GM18907 (cell line): ENCODE measurements at regions not wholly inside any gene's neighbourhood (a gene's known extent, or its start where the extent isn't known, plus 50 kb on each side); places are given as distances from the start of the nearest gene placed in this dataset.
"Not testable (repeated sequence)": the region's sequence is repeated elsewhere in the genome, so short reads cannot be mapped to it uniquely, and the experiment has no call there.

Experiments used
- ATAC-seq: cut with Tn5 transposase; IDR thresholded peaks from one replicate; pipeline ENCODE4 v1.9.1; 2021; ENCODE audit warnings: mild to moderate bottlenecking, moderate library complexity; ENCODE audit not compliant: unreplicated experiment

DNA sequence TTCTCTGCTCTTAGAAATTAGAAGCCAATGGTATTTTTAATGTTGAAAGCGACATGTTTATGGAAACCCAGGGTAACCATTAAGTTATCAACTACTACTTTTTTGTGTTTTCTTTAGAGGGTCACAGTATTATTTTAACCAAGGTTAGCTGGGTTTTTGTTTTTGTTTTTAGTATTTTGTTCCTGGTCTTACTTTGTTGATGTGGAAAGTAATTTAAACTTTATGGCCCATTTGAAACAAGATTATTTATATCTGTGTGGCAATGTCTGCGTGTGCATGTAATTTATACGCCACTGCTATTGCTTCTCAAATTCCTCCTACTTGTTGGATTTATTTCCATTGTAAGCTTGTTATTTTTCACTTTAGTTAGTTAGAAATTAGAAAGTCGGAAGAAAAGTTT lies 722.1 kb upstream of the NR2F2 start:
- no peak for ATAC-seq

DNA sequence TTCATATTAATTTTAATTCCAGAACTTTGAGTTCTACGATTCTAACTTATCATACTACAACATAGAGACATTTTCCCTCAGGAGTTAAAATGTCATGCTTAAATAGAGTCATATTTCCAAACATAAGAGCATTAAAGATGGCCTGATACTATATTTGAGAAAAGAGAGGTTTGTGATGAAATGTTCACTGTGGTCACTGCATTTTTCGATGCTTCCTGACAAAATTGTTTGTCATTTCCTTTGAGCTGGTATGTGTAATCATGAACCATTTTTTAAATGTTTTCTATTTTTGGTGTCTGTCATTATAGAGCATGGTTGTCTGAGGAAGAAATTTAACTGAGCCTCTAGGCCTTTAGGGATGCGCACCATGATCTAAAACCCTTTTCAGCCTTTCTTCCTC lies 721.4 kb upstream of the NR2F2 start:
- ATAC-seq = no peak

DNA sequence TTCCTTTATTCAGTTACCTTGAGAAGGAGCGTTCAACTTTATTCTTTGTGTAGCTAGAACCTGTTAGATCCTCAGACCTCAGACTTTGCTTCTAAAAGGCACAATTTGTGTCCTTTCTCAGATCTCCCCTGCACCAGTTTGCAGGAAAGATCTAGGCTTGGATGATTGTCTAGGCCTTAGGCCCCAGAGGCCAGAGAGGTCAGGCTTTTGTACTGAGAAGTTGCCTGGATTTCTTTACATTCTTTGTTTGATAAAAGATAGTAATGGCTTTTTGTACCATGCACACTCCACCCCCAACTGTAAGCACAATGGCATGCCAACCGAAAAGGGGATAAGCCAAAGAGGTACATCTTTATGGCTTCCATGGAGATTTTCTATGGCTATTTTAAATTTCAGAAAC lies 719.6 kb upstream of the NR2F2 start:
- ATAC-seq = no peak

DNA sequence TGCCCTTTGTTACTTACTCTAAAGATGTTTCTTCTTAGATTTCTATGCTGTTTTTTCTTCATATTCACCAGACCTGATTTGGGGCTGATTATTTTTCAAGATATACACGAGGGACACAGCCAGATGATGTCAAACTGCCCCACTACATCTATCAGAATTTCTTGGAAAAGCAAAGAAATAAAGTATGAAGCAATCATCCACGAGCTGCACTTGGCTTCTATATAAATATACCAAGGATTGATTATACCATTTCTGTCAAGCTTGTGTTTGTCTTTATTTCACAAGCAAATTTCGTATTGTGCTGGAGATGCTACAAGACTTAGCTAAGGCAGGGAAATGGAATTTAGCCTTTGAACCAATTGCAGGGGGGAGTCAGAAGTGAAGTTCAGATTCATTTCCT lies 715.1 kb upstream of the NR2F2 start:
- ATAC-seq = no peak

DNA sequence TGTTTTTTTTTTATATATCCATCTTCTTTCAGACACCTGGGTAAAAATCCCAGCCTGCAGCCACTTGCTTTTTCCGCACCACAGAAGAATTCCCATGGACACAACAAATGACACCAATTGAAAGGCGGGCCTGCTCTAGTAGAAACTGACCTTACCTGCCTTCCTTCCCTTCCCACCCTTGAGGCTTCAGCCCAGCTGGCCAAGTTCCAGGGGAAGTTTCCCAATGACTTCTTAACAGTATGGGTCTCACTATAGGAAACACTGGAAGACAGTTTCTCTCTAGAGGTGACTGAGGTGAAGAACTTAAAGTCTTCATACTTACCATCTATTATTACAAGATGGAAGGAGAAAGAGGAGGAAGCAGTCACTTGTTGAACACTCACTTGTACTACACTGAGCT lies 714.2 kb upstream of the NR2F2 start:
- ATAC-seq = no peak

DNA sequence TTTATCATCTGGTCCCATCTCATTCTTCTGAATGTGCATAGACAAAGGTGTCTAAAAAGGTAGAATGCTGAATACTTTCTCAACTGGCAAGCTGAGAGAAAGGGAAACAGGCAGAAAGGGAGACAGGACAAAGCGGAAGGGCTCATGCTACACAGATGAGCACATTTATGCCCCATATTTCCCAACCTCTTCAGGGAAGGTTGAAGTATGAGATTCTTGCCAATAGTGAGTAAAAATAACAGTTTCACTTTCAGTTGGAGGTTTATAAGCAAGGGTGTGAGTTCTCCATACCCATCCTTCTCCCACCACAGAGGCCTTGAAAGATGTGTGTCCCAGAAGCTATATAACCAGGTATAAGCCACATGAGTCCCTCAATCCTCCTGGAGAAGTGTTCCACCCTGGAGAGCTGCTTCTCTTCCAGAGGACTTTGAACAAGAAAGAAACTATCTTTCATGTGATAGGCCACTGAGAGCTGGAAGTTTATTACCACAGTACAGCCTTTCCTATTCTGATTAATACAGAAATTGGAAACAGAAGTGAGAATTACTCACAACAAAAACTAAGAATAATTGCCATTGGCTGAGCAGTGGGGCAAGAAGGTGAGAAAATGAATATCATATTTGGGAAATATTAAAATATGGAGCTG lies 709.4 kb upstream of the NR2F2 start:
- ATAC-seq = peak; percentile 60

DNA sequence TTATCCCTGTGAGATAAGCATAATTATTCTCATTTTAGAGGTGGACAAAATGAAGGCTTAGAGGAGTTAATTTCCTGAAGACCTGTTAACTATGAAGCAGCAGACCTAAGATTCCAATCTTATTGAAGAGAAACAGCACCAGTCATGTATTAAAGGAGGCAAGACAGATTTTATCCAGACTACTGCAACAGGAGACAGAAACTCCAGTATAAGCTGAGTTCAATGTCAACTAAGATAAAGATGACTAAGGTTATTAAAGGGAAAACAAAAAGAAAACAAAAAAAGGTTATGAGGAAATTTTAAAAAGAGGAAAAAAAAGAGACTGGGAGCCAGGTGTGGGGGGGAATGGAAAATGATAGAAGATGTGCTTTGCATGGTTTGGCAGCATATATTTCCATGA lies 707.7 kb upstream of the NR2F2 start:
- ATAC-seq = no peak

DNA sequence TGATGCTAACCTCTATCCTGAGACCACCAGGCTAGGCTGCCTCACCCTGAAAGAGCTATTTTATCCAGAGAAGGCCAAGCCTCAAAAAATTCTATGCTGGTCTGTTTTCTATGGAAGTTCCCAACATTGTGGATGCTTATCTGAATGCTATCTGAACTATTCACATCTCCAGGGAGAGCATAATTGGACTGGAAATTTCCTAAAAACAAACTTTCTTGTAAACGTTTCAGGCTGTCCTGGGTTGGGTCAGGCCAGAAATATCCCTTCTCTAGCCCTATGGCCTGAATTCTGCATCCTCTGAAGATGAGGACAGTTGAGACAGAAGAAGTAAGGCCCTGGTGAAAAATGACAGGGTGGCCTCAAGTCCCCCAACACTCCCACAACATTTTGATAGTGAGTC lies 706.4 kb upstream of the NR2F2 start:
- ATAC-seq = no peak

DNA sequence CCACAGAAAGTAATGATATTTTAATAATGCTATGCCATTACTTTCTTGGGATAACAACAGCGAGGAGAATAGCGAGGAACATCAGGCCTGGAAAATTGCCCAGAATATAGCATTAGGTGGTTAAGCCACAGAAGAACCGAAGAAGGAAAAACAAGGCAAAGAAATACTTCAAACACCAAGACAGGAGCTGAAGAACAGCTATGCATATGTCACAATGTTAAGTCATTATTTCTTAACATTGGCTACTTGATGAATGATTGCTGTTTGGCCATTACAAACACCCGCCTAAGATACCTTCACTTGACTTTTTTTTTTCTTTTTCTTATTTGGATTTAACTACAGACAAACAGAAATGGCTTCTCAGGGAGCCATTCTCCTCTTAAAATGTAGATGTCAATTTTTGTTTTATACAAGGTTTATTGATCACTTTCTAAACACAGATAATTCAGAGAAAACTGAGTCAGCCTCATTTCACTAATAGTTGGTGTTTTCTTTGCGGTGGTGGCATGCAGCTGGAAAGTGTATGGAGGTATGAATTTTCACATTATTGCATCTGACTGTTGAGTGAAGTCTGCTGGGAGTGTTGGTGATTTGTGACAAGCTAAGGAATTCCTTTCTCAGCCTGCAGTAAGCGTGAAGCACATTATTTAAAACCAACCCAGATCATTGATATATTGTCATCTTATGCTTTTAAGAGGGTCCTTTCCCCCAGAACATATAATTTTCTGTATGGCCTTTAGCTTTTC lies 705.7 kb upstream of the NR2F2 start:
- no peak for ATAC-seq

DNA sequence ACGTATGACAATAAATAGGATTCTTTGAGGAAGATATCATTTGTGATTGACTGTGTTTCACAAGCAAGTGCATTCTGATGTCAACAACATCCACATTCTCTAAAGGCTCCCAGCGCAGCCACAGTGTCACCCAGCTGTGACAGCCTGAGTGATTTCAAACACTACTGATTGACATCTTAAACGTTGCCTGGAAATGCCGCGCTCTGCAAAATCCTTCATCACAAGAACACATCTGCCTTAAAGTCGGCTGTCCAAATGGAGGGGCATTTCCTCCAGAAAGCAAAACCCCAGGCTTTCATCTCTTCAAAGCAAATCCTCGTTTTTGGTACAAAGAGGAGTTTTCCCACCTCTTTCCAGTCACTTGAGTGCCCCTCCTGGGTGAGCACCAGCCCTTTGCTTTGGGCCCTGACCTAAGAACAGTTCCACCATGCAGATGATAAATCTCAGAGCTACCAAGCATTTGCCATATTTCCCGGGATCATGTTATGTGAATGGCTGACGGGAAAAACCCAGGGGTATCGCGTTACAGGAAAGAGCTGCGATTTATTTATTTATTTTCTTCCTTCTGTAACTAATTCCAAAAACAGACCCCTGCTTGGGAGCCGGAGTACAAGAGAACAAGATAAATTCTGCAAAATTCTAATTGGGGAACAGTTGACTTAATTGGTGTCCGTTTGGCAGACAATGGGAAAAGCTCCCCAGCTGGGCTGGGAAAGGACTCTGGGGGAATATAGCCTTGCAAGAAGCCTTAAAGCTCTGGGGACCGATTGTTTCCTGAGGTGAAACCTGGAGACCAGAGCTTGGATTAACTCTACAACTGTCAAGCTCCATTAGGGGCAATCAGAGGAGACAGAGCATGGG lies 703.8 kb upstream of the NR2F2 start:
- ATAC-seq = no peak

DNA sequence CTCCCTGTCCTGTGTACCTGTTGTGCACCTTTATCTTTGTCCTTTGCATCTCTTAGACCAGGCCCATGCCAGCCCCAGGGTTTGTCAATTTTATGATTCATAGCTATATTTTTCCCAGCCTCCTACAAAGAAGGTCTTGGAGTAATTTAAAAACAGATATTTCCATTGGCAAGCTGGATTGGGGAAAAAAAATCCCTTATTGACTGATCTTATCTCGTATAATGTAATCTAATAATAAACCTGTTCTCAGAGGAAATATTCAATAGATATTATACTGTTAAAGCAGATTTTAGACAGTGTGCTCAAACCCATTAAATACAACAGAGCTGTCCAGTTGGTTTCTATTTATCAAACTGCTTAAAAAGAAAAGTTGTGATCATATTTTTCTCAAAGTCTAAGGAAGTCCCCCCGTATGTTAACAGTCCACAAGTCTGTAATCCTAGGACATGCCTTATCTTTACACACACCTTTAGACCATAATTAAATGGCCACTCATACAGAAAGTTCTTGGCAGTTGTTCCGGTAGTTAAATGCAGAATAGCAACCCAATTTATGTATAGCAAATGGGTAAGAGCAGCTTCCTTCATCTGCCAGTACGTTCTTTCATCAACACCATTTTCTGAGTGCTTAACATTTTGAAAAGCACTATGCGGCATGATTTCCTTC lies 700.9 kb upstream of the NR2F2 start:
- ATAC-seq = no peak

DNA sequence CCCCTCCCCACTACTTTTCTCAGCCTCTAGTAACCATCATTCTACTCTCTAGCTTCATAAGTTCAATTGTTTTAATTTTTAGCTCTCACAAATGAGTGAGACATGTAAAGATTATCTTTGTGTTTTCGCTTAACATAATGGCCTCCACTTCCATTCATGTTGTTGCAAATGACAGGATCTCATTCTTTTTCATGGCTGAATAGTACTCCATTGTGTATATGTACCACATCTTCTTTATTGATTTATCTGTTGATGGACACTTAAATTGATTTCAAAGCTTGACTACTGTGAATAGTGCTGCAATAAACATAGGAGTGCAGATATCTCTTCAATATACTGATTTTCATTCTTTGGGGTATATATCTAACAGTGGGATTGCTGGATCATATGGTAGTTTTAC lies 699.8 kb upstream of the NR2F2 start:
- ATAC-seq = no peak

DNA sequence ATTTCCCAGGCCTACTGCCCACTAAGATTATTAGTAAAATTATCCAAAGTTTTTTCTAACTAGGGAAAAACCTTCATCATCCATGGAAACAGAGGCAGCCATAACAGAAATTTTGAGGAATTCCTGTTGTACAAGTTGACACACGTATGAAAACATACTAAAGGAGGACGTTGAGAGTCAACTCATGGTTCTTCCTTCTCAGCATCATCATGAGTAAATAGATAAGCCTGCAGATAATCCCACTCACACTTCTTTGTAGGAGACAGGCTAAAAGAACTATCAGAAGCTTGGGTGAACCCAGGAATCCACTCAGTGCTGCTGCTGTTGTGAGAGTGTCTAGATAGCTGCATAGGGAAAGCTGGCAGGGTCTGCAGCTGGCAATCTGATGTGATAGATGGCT lies 694.8 kb upstream of the NR2F2 start:
- no peak for ATAC-seq

DNA sequence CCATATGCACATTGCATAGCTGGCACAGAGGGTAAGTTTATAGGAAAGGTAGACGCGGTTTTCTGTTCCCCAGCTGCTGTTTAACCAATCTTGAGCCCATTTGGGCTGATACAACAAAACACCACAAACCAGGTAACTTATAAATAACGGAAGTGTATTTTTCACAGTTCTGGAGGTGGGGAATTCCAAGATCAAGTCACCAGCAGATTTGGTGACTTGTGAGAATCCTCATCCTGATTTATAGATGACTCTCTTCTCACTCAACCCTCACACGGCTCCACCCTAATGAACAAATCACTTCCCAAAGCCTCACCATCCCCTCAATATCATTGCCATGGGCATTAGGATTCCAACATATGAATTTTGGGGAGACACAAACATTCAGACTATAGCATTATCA lies 694.4 kb upstream of the NR2F2 start:
- ATAC-seq = no peak

DNA sequence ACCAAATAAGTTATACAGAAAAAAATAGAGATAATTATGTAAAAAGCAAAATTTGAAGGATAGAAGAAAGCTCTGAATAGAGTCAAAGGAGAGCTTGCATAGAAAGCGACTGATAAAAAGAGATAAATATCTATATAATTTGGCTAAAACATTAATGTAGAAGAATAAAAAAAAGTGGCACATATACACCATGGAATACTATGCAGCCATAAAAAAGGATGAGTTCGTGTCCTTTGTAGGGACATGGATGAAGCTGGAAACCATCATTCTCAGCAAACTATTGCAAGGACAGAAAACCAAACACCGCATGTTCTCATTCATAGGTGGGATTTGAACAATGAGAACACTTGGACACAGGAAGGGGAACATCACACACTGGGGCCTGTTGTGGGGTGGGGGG lies 693.3 kb upstream of the NR2F2 start:
- not testable (repeated sequence) for ATAC-seq

DNA sequence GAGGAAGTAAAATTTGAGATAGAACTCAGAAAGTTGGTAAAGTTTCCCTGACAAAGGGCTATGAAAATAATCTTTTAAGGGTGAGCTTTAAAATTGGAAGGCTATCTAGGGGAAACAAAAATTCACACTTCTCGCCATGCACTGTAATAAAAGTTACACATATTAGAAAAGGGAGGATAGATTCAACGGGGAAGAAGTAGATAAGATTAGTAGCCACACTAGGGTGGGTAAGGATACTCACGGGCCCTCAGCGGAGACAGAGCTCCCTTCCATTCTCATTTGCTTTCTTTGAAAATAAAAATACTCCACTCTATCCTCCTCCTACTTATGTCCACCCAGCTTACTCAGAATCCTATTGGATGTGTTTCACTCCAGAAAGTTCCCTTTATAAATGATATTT lies 691.3 kb upstream of the NR2F2 start:
- ATAC-seq = no peak

DNA sequence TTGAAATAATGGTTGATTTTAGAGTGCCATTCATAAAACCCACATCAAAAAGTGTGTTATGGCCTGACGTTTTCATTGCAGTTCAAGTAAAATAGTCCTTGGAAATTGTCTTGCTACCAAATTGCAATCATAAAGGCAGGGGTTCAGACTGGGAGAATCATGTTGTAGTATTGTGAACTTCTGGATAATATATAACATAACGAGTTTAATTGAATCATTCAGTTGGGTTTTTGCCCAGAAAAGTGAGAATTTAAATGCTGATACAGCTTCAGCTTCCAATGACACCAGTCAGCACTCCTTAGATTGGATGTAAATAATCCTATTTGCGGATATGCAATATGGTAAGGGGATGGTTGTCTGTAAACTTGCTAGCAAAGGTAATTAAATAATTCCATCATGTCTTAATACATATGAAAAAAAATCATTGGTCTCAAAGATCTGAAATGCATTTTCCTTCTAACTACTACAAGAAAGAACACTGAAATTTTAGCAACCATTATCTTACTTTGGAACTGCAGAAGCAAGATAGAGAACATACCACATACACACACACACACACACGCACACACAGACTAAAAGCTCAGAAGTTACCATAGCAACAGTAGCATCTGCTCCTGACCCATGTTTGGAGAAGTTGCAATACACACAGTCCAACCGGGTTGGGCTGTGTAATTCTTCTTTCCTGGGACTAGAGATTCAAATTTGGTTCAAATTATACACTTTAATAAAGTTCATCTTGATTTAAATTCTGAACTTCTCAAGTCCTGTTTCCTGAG lies 686.2 kb upstream of the NR2F2 start:
- ATAC-seq = no peak

DNA sequence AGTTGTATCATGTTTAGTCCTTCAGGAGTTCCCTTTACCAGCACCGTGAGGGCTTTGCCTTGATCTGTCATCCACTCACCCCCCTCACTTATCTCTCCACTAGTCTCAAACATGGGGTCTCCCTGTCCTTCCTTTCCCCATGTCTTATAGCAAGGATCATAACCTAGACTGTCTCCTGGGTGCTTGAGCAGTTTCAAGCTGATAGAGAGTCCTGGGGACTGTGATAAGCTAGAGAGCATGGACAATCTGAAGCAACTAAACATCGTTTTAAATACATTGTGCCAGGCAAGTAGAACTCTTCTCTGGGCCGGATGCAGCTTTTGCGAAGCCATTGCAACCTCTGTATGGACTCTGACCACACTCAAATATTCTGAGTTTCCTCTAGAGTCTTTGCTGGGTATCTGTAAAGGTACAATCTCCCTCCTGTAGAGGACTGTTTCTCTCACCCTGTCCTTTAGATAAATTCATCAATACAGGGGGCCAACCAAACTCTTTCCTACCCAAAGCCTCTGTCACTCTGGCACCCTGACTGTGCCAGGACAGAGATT lies 684.6 kb upstream of the NR2F2 start:
- no peak for ATAC-seq

DNA sequence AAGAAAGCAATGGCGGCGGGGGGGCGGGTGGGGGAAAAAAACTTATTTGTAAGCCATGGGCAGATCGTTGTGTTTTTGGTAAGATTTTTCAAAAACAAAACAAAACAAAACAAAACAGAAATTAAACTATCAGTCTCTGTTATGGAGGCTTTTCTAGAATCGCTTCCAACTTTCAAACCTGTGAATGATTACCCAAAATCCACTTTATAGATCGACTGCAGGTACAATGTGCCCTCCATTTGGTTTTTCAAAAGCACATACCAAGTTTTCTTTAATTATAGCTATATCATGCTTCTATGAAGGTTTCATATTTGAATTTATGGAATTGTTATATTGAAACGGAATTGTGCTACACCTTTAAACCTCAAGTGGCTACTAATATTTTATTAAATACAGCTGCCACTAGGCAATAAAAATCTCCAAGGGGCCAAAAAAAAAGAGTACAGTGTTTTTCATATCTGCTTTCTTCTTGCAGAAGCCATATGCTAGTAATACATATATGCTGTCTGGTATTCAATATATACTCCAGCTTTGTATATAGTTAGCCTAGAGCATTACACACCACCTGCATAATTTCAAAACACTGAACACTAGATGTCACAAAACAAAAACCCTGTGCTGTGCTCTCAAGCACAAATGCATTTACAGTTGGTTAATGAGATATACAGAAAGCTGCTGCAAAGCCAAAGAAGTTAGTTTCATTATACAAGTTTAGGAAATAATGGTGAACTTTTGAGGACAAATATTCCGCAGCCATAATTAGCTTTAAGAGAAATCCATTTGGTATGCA lies 683.8 kb upstream of the NR2F2 start:
- no peak for ATAC-seq
